ENCODE measurements at regions not wholly inside any gene's neighbourhood (a gene's known extent, or its start where the extent isn't known, plus 50 kb on each side); places are given as distances from the start of the nearest gene placed in this dataset.

DNA sequence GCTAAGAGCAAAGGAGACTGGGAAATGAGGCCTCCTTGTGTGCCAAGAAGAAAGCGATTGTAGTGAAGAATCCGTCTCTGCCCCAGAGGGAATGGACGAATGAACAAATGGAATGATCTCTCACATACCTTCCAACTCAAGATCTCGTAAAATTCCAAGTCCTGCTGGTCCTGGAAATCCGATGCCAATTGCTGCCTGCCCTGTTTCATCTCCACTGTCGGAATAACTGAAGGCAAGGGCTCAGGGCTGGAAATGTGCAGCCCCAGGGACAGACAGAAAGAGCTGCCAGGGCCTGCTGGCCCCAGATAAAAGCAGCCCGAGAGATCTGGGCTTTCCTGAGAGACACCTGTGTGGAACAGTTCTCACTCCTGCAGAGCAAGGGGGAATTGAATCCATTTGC, 120.9 kb downstream of the MN1 start:
- TF ChIP-seq, protein P1, sequence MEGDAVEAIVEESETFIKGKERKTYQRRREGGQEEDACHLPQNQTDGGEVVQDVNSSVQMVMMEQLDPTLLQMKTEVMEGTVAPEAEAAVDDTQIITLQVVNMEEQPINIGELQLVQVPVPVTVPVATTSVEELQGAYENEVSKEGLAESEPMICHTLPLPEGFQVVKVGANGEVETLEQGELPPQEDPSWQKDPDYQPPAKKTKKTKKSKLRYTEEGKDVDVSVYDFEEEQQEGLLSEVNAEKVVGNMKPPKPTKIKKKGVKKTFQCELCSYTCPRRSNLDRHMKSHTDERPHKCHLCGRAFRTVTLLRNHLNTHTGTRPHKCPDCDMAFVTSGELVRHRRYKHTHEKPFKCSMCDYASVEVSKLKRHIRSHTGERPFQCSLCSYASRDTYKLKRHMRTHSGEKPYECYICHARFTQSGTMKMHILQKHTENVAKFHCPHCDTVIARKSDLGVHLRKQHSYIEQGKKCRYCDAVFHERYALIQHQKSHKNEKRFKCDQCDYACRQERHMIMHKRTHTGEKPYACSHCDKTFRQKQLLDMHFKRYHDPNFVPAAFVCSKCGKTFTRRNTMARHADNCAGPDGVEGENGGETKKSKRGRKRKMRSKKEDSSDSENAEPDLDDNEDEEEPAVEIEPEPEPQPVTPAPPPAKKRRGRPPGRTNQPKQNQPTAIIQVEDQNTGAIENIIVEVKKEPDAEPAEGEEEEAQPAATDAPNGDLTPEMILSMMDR (IDR thresholded peaks at IDR 0.05) = no peak
- intact Hi-C loops (cut with DNase I; ENCODE audit: low total_unique reads) = loop anchor here (10.0 kb wide), 2 partner anchors 46 to 104 kb away; no protein-coding TSS in a partner anchor
- H3K36me3 ChIP-seq = no peaks in the 10 kb centered on the region
- DNase-seq = no peak
- H3K27ac ChIP-seq = no peak overlapping the region
- peaks cover 0 to 28% (median 10%) of the 10 kb centered on the region in 4 donors for H3K4me1 ChIP-seq
- H3K4me3 ChIP-seq = no peak overlapping the region
- no peaks in the 10 kb centered on the region for H3K27me3 ChIP-seq
- peaks cover 0 to 7% (median 0%) of the 10 kb centered on the region in 3 donors for H3K9me3 ChIP-seq

GRCh38 chr22:27681037-27681436, 120.5 kb downstream of the MN1 start:
- Histone ChIP-seq H3K27me3 (no peaks in the 10 kb centered on the region), H3K9me3 (peaks cover 0 to 7% (median 0%) of the 10 kb centered on the region in 3 donors), H3K4me1 (peaks cover 2 to 32% (median 14%) of the 10 kb centered on the region in 4 donors), H3K27ac (no peak overlapping the region), H3K36me3 (no peaks in the 10 kb centered on the region), H3K4me3 (no peak overlapping the region)
- no peak for DNase-seq
- TF ChIP-seq, protein P1 (IDR thresholded peaks at IDR 0.05) = no peak
- intact Hi-C loops (cut with DNase I; ENCODE audit: low total_unique reads) = loop anchor here (10.0 kb wide), 2 partner anchors 46 to 104 kb away; no protein-coding TSS in a partner anchor

DNA sequence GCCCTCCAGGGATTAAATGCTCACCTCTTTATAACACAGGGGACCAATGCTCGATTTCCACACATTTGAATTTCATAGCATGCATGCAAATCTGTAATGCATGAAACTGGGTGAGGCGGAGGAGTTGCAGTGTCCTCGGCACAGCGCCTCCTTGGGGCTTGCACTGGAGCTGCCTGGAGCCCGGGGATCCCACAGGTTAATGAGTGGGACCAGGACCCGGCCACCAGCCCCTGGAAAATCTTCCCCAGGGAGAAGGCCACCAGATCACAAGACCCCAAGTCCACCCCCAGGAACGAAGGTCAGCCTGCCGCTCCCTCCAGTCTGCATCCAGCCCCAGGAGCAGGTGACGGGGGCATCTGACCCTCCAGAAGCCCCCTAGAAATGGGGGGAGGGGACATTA, 119.1 kb downstream of the MN1 start:
- DNase-seq = no peak
- no peaks in the 10 kb centered on the region for H3K27me3 ChIP-seq
- no peaks in the 10 kb centered on the region for H3K36me3 ChIP-seq
- H3K9me3 ChIP-seq = no peaks in the 10 kb centered on the region
- intact Hi-C loops (cut with DNase I; ENCODE audit: low total_unique reads) = loop anchor here (10.0 kb wide), 2 partner anchors 48 to 102 kb away; no protein-coding TSS in a partner anchor
- H3K4me1 ChIP-seq = peaks cover 8 to 34% (median 22%) of the 10 kb centered on the region in 4 donors
- TF ChIP-seq, protein P1 (IDR thresholded peaks at IDR 0.05) = no peak
- H3K27ac ChIP-seq = no peak overlapping the region
- no peak overlapping the region for H3K4me3 ChIP-seq

DNA sequence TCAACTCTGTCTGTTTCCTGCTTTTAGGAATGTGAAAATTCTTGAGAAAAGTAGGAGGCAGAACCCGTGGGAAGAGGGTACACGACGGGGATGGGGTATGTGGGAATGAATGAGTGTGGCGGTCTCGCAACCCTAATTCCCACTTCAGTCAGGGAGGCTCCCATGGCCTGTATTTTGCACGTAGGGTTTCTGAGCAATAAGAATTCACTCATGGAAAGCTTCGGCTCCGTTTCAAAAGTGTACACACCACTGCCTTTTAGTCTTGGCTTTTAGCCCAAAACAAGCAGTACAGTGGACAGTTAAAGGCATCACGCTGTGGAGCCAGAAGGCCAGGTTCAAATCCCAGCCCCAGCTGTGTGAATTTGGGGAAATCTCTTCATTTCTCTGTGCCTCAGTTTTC, 116.7 kb downstream of the MN1 start:
- no peak for DNase-seq

GRCh38 chr22:27685515-27685914, 116.0 kb downstream of the MN1 start:
- Histone ChIP-seq H3K4me1 (peaks cover 8 to 42% (median 22%) of the 10 kb centered on the region in 4 donors), H3K4me3 (no peak overlapping the region), H3K27me3 (no peaks in the 10 kb centered on the region), H3K27ac (peak overlapping the region; percentile 78 to 89), H3K9me3 (no peaks in the 10 kb centered on the region), H3K36me3 (no peaks in the 10 kb centered on the region)
- TF ChIP-seq, protein P1 (IDR thresholded peaks at IDR 0.05) = no peak
- no peak for DNase-seq
- intact Hi-C loops (cut with DNase I; ENCODE audit: low total_unique reads) = loop anchor here (10.0 kb wide), 2 partner anchors 51 to 99 kb away; no protein-coding TSS in a partner anchor

More for the DNA sequence above, 116.7 kb downstream of the MN1 start:
- H3K4me3 ChIP-seq = no peak overlapping the region
- H3K27me3 ChIP-seq = no peaks in the 10 kb centered on the region
- intact Hi-C loops (cut with DNase I; ENCODE audit: low total_unique reads) = loop anchor here (10.0 kb wide), 2 partner anchors 50 to 100 kb away; no protein-coding TSS in a partner anchor
- peaks cover 8 to 37% (median 22%) of the 10 kb centered on the region in 4 donors for H3K4me1 ChIP-seq
- TF ChIP-seq, protein P1 (IDR thresholded peaks at IDR 0.05) = no peak
- H3K27ac ChIP-seq = peak overlapping the region; percentile 78 to 89
- H3K36me3 ChIP-seq = no peaks in the 10 kb centered on the region
- H3K9me3 ChIP-seq = no peaks in the 10 kb centered on the region

All from tibial artery (tissue), 4 donors.